VCaP (cell line): ENCODE measurements at regions not wholly inside any gene's neighbourhood (a gene's known extent, or its start where the extent isn't known, plus 50 kb on each side); places are given as distances from the start of the nearest gene placed in this dataset.

ENCODE experiments used
- H3K27ac ChIP-seq: fragments of 450-650 bp; 2 replicates; pipeline ENCODE4 v1.5.1; 2017
- TF ChIP-seq, protein P1 (sequence below): fragments of 450-650 bp; conservative IDR thresholded peaks from 2 replicates; pipeline ENCODE4 v1.5.1; 2017; ENCODE audit warnings: mild to moderate bottlenecking, moderate library complexity

GRCh38 chr15:70343961-70344621 lies 246.4 kb upstream of the TLE3 start:
- TF ChIP-seq, protein P1, sequence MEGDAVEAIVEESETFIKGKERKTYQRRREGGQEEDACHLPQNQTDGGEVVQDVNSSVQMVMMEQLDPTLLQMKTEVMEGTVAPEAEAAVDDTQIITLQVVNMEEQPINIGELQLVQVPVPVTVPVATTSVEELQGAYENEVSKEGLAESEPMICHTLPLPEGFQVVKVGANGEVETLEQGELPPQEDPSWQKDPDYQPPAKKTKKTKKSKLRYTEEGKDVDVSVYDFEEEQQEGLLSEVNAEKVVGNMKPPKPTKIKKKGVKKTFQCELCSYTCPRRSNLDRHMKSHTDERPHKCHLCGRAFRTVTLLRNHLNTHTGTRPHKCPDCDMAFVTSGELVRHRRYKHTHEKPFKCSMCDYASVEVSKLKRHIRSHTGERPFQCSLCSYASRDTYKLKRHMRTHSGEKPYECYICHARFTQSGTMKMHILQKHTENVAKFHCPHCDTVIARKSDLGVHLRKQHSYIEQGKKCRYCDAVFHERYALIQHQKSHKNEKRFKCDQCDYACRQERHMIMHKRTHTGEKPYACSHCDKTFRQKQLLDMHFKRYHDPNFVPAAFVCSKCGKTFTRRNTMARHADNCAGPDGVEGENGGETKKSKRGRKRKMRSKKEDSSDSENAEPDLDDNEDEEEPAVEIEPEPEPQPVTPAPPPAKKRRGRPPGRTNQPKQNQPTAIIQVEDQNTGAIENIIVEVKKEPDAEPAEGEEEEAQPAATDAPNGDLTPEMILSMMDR, result no peak
- 0 out of 2 replicates have a peak overlapping the region, but pooled peaks have one; percentile 8 for H3K27ac ChIP-seq

DNA sequence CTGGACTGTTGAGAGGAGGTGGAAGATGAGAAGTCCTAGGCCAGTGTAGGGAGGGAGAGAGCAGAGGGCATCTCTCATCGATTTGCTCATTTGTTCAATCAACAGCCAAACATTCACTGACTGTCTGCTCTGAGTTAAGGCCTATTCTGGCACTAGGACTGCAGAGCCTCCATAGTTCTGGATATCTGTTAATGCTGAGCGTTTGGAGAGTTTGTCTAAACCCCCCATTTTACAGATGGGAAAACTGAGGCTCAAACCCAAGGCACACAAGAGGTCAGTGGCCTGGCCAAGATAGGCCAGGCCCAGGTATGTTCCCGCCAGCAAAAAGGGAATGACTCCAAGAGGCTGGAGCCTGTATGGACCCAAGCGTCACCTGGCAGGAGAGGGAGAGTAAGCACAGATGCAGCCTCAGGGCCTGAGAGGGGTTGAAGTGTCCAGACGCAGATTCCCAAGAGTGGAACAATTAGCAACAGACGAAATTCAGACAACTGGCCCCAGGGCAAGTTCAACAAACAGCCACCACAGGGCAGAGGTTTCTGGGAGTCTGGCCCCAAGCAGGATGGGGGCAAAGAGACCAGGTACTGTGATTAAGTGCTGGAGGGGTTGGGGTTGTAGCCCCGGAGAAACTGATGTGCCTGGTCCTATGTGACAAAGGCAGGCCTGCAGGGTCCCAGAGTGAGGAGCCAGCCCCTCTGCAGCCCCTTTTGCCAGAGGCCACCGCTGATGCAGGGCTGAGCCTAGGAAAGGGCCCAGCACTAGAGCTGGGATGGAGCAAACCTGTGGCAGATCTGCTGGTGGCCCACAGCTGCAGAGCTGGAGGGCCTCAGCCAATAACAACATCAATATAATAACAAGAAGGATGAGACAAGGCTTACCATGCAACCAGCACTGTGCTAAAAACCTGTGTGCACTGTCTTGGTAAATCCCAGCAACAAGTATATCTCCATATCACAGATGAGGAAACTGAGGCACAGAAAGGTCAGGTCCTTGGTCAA lies 245.1 kb upstream of the TLE3 start:
- H3K27ac ChIP-seq, result no peak overlapping the region
- TF ChIP-seq, protein P1, result no peak

DNA sequence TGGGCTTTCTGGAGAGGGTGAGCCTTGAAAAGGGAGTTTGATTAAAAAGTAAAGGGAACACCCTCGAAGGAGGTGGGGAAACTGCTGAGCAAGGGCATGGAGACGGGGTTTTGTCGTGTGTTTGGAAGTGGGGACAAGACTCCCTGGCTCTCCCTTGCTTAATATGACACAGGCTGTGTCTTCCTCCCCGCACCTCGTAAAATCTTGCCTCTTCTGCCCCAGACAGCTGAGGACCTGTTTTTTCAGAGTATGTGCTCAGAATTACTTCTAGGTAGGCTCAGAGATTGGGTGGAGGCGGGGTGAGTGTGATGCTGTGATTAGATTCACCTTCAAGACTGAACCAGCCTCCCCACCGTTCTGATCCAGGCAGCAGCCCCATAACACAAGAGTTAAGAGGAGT lies 244.4 kb upstream of the TLE3 start:
- TF ChIP-seq, protein P1, result no peak
- no peak overlapping the region for H3K27ac ChIP-seq

GRCh38 chr15:70341566-70341965 lies 243.8 kb upstream of the TLE3 start:
- TF ChIP-seq, protein P1, result no peak
- H3K27ac ChIP-seq, result no peak overlapping the region

- TF ChIP-seq, protein P1, result no peak
- H3K27ac ChIP-seq, result no peak overlapping the region
Observed at GRCh38 chr15:70340494-70340870, 242.8 kb upstream of the TLE3 start.

GRCh38 chr15:70339571-70340493 lies 242.1 kb upstream of the TLE3 start:
- TF ChIP-seq, protein P1, result no peak
- H3K27ac ChIP-seq, result no peak overlapping the region
